GM12892 (cell line): ENCODE measurements at regions not wholly inside any gene's neighbourhood (a gene's known extent, or its start where the extent isn't known, plus 50 kb on each side); places are given as distances from the start of the nearest gene placed in this dataset.

ENCODE experiments used
- POLR2A ChIP-seq: IDR thresholded peaks from 2 replicates; pipeline ENCODE4 v1.6.1; 2011; ENCODE audit warnings: low read depth, low read length, control low read depth
- POLR2AphosphoS5 ChIP-seq: IDR thresholded peaks from 2 replicates; pipeline ENCODE4 v1.6.1; 2011; ENCODE audit warnings: low read depth, low read length, control low read depth
- TAF1 ChIP-seq: IDR thresholded peaks from 2 replicates; pipeline ENCODE4 v1.6.1; 2011; ENCODE audit warnings: low read depth, mild to moderate bottlenecking, control low read depth, low read length, borderline replicate concordance

- no peak for TF ChIP-seq TAF1
- TF ChIP-seq POLR2A: no peak
- TF ChIP-seq POLR2AphosphoS5: no peak
Measured at GRCh38 chr22:47600791-47601625, 838.6 kb downstream of the TBC1D22A start.
